ENCODE measurements at regions not wholly inside any gene's neighbourhood (a gene's known extent, or its start where the extent isn't known, plus 50 kb on each side); places are given as distances from the start of the nearest gene placed in this dataset.

GRCh38 chr7:38057829-38058228 is 120.2 kb upstream of the STARD3NL start:
- TF ChIP-seq EZH2 (IDR thresholded peaks at IDR 0.05; ENCODE audit: borderline replicate concordance), result no peak
- no peak for TF ChIP-seq EZH2phosphoT487 (IDR thresholded peaks at IDR 0.05; ENCODE audit: low read depth, severe bottlenecking, unreplicated experiment)
- no peak for TF ChIP-seq CTCF (IDR thresholded peaks at IDR 0.05; ENCODE audit: poor library complexity)
- no peaks in the 10 kb centered on the region for H3K9me2 ChIP-seq (replicated peaks; ENCODE audit: insufficient read depth)
- no peak overlapping the region for H3K4me3 ChIP-seq
- no peaks in the 10 kb centered on the region for H4K20me1 ChIP-seq (ENCODE audit: insufficient read depth, poor library complexity, severe bottlenecking)
- WGBS (ENCODE audit: low lambda C conversion rate, missing lambda C conversion rate), result 78% methylated on average over 4 of the region's 4 CpGs
- DNase-seq (ENCODE audit: low spot score), result no peak
- no peak overlapping the region for H3K27ac ChIP-seq
- H2AFZ ChIP-seq, result no peak overlapping the region
- H3K36me3 ChIP-seq (replicated peaks; ENCODE audit: insufficient read depth, low read depth), result no peaks in the 10 kb centered on the region
- no peaks in the 10 kb centered on the region for H3K27me3 ChIP-seq
- H3K4me1 ChIP-seq (ENCODE audit: insufficient read depth), result no peaks in the 10 kb centered on the region
- H3K79me2 ChIP-seq, result no peaks in the 10 kb centered on the region
- no peak overlapping the region for H3K4me2 ChIP-seq
- no peaks in the 10 kb centered on the region for H3K9me3 ChIP-seq (ENCODE audit: low read depth)

- no peaks in the 10 kb centered on the region for H3K36me3 ChIP-seq (replicated peaks; ENCODE audit: insufficient read depth, low read depth)
- no peak overlapping the region for H3K4me3 ChIP-seq
- H3K9me3 ChIP-seq (ENCODE audit: low read depth), result no peaks in the 10 kb centered on the region
- no peak for TF ChIP-seq EZH2phosphoT487 (IDR thresholded peaks at IDR 0.05; ENCODE audit: low read depth, severe bottlenecking, unreplicated experiment)
- TF ChIP-seq CTCF (IDR thresholded peaks at IDR 0.05; ENCODE audit: poor library complexity), result no peak
- no peak for TF ChIP-seq EZH2 (IDR thresholded peaks at IDR 0.05; ENCODE audit: borderline replicate concordance)
- WGBS (ENCODE audit: low lambda C conversion rate, missing lambda C conversion rate), result 76% methylated on average over 4 of the region's 4 CpGs
- DNase-seq (ENCODE audit: low spot score), result no peak
- no peaks in the 10 kb centered on the region for H3K79me2 ChIP-seq
- no peak overlapping the region for H2AFZ ChIP-seq
- no peaks in the 10 kb centered on the region for H4K20me1 ChIP-seq (ENCODE audit: insufficient read depth, poor library complexity, severe bottlenecking)
- H3K27me3 ChIP-seq, result no peaks in the 10 kb centered on the region
- H3K27ac ChIP-seq, result no peak overlapping the region
- H3K4me1 ChIP-seq (ENCODE audit: insufficient read depth), result no peaks in the 10 kb centered on the region
- H3K4me2 ChIP-seq, result no peak overlapping the region
- no peaks in the 10 kb centered on the region for H3K9me2 ChIP-seq (replicated peaks; ENCODE audit: insufficient read depth)
Measured at GRCh38 chr7:38060116-38060515, 117.9 kb upstream of the STARD3NL start.

DNA sequence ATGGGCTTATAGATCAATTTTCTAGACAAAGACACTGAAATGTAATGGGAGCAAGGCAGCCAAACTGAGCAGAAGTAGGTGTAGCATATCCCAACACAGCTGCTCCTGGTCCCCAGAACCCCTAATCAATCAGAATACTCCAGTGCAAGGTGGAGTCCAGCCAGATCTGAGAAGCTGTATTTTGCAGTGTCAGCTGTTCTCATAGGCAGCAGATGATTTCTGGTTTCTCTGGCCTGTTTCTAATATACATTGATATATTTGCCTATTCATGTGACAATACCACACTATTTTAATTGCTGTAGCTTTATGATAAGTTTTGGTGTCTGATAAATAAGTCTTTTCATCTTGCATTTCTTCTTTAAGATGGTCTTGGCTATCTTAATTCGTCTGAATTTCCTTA is 117.4 kb upstream of the STARD3NL start:
- H3K27me3 ChIP-seq, result no peaks in the 10 kb centered on the region
- H3K4me2 ChIP-seq, result no peak overlapping the region
- no peaks in the 10 kb centered on the region for H3K79me2 ChIP-seq
- H3K4me3 ChIP-seq, result no peak overlapping the region
- no peaks in the 10 kb centered on the region for H3K9me3 ChIP-seq (ENCODE audit: low read depth)
- H2AFZ ChIP-seq, result no peak overlapping the region
- no peaks in the 10 kb centered on the region for H3K36me3 ChIP-seq (replicated peaks; ENCODE audit: insufficient read depth, low read depth)
- no peaks in the 10 kb centered on the region for H4K20me1 ChIP-seq (ENCODE audit: insufficient read depth, poor library complexity, severe bottlenecking)
- DNase-seq (ENCODE audit: low spot score), result no peak
- no peak for TF ChIP-seq EZH2 (IDR thresholded peaks at IDR 0.05; ENCODE audit: borderline replicate concordance)
- TF ChIP-seq EZH2phosphoT487 (IDR thresholded peaks at IDR 0.05; ENCODE audit: low read depth, severe bottlenecking, unreplicated experiment), result no peak
- no peak overlapping the region for H3K27ac ChIP-seq
- 78% methylated on average over 1 of the region's 1 CpG for WGBS (ENCODE audit: low lambda C conversion rate, missing lambda C conversion rate)
- no peaks in the 10 kb centered on the region for H3K4me1 ChIP-seq (ENCODE audit: insufficient read depth)
- no peaks in the 10 kb centered on the region for H3K9me2 ChIP-seq (replicated peaks; ENCODE audit: insufficient read depth)

DNA sequence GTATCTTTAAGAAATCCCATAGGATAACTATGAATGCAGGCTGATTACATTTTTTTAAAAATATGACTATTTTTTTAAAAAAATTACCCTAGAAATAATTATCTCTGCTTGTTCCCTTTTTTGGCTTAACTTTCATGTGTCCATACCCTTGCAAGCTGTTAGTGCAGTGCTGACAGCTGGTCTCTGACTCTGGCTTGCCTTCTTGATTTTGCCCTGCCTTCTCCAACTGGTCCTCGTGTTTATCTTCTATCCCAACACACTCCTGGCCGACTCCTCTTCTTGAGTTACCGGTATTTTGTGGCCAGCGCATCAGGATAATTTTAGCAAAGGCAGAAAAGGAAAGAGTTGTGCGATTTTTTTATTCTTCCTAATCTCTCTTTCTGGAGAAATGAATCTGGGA is 111.7 kb upstream of the STARD3NL start:
- H3K79me2 ChIP-seq, result no peaks in the 10 kb centered on the region
- no peak overlapping the region for H3K4me3 ChIP-seq
- H3K4me1 ChIP-seq (ENCODE audit: insufficient read depth), result no peaks in the 10 kb centered on the region
- H3K4me2 ChIP-seq, result no peak overlapping the region
- no peaks in the 10 kb centered on the region for H3K36me3 ChIP-seq (replicated peaks; ENCODE audit: insufficient read depth, low read depth)
- no peaks in the 10 kb centered on the region for H4K20me1 ChIP-seq (ENCODE audit: insufficient read depth, poor library complexity, severe bottlenecking)
- no peaks in the 10 kb centered on the region for H3K27me3 ChIP-seq
- H3K9me3 ChIP-seq (ENCODE audit: low read depth), result no peaks in the 10 kb centered on the region
- no peak for DNase-seq (ENCODE audit: low spot score)
- no peak overlapping the region for H3K27ac ChIP-seq
- TF ChIP-seq EZH2 (IDR thresholded peaks at IDR 0.05; ENCODE audit: borderline replicate concordance), result no peak
- TF ChIP-seq CTCF (IDR thresholded peaks at IDR 0.05; ENCODE audit: poor library complexity), result no peak
- TF ChIP-seq EZH2phosphoT487 (IDR thresholded peaks at IDR 0.05; ENCODE audit: low read depth, severe bottlenecking, unreplicated experiment), result no peak
- WGBS (ENCODE audit: low lambda C conversion rate, missing lambda C conversion rate), result 82% methylated on average over 5 of the region's 5 CpGs
- no peak overlapping the region for H2AFZ ChIP-seq
- no peaks in the 10 kb centered on the region for H3K9me2 ChIP-seq (replicated peaks; ENCODE audit: insufficient read depth)

All from hepatocyte (in vitro differentiated cells).